ENCODE measurements at regions not wholly inside any gene's neighbourhood (a gene's known extent, or its start where the extent isn't known, plus 50 kb on each side); places are given as distances from the start of the nearest gene placed in this dataset.
"Not testable (repeated sequence)": the region's sequence is repeated elsewhere in the genome, so short reads cannot be mapped to it uniquely, and the experiment has no call there.

DNA sequence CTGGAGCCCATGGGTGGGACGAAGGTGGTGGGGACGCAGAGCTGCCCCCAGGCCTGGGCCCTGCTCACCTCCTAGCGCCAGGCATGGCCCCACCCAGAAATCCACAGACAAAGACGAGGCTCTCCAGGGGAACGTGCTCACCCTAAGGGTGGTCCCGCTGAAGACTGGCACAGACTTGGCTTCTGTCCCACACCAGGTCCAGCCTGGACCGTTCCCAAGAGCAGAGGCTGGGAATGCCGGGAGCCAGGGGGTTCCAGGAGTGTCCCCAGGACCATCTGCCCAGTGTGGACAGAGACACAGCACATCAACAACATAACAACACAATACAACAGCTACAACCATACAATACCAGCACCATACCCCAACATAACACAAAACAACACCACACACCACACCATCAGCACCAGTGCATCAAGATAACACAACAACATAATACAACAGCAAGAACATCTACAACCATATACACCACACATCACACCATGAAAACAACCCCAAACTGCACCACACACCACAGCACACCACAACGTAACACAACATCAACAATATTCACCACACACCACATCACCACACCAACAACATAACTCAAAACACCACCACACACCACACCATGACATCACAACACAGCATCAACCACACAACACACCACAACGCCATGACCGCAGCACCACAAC is 329.6 kb downstream of the ADGRD1 start:
- Histone ChIP-seq H3K9me3 (ENCODE audit: low read length) (no peaks in the 10 kb centered on the region), H3K9ac (ENCODE audit: low read length) (no peak overlapping the region), H3K27ac (ENCODE audit: low read depth, low read length) (no peak overlapping the region), H3K27me3 (ENCODE audit: control insufficient read depth in 1 of 2, insufficient read depth in 2 of 2, low read length in 2 of 2) (peaks cover 0 to 9% of the 10 kb centered on the region in 2 donors), H3K36me3 (ENCODE audit: insufficient read depth, low read length) (no peaks in the 10 kb centered on the region), H3K4me3 (ENCODE audit: low read depth in 1 of 2, low read length in 2 of 2) (no peak overlapping the region), H3K4me1 (ENCODE audit: insufficient read depth, low read length) (no peaks in the 10 kb centered on the region)

DNA sequence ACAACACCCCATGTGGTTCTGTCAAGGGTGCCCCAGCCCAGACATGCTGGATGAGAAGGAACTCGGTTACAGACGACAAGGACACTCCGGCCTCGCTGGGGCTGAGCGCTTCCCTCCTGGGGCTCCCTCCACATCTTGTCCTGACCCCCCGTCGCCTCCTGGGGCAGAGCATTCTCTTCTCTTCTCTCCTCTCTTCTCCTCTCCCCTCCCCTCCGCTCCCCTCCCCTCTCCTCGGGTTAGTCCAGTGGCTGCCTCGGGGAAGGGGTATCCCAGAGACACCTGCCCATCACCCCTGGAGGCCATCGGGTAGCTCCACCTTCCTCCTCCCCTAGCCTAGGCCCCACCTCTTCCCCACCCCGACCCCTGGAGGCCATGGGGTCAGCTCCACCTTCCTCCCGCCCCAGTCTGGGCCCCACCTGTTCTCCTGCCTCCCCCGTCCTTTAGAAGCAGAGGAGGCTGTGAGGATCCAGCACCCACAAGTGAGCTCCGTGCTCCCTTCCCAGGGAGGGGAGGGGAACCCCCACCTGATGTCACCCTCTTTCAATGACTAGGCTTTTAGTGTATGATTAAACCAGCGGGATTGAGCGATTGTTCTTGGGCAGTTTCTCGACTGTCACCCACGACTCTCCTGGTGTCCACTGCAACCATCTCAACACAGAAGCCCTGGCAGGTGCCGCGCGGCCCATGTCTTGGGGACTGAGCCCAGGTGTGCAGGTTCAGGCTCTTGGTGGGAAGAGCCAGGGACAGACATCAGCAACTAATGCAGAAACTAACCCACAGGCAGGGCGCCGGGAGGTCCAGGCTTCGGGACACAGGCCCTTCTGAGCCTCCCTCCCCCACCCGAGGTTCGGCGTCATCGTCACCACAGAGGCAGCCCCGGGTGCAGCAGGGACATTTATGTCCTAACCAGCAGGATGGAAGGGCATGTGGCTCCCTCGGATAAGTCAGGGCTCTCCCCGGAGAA is 330.4 kb downstream of the ADGRD1 start:
- H3K4me3 ChIP-seq (ENCODE audit: low read depth in 1 of 2, low read length in 2 of 2); H3K27ac ChIP-seq (ENCODE audit: low read depth, low read length); H3K27me3 ChIP-seq (ENCODE audit: control insufficient read depth in 1 of 2, insufficient read depth in 2 of 2, low read length in 2 of 2); H3K9ac ChIP-seq (ENCODE audit: low read length); H3K4me1 ChIP-seq (ENCODE audit: insufficient read depth, low read length); H3K36me3 ChIP-seq (ENCODE audit: insufficient read depth, low read length); H3K9me3 ChIP-seq (ENCODE audit: low read length): not testable (repeated sequence)

DNA sequence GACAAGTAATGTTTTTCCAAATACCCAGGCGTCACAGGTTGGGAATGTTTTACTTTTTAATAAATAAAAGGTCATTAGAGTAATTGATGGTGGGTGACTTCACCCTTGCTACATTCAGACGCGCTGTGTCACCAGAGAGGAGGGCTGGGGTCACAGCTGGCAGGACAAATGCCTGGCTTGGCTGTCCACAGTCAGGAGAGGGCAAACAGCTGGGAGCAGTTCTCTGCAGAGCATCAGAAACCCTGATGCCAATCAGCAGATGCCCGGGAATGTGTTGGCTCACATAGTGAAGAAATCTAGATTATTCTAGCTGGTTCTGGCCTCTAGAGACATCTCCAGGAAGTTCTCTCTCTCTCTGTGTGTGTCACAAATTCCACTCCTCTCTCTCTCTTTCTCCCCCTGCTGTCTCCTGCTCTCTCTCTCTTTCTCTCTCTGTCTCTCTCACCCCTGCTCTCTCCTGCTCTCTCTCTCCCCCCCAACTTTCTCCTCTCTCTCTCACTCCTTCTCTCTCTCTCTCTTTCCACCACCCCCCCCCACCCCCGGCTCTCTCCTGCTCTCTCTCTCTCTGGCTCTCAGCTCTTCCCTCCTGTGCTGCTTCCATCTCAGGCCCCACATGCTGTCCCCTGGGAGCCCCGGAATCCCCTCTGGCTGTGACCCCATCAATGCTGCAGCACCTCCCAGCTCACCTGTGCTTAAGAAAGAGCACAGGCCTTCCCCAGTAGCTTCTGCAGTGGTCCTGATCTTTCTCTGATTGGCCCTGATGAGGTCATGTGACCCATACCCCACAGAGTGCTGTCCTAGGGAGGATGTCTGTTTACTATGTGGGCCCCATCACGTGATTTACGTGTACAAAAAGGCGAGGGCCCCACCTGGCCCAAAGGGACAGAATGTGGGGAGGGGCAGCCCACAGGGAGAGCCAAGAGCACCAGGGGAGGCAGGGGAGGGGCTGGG is 331.5 kb downstream of the ADGRD1 start:
- H3K9ac ChIP-seq (ENCODE audit: low read length) = not testable (repeated sequence)

DNA sequence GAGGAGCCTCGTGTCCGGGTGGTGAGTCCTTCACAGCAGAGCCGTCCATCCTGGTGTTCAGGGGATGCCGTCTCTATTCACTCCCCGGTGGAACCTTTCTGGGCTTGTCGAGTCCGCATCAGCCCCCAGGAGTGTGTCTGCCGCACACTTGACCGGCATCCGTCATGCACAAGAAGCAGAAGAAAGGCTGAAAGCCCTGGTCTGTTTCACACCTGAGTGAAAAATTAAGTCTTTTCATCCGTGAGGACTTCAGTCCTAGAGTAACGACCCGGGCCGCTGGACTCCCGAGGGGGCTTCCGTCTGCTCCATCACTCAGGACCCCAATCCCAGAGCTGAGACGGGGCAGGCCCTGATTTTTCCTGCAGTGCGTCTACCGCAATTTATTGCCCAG is 332.2 kb downstream of the ADGRD1 start:
- H3K9me3 ChIP-seq (ENCODE audit: low read length); H3K9ac ChIP-seq (ENCODE audit: low read length); H3K4me1 ChIP-seq (ENCODE audit: insufficient read depth, low read length); H3K27ac ChIP-seq (ENCODE audit: low read depth, low read length); H3K36me3 ChIP-seq (ENCODE audit: insufficient read depth, low read length); H3K27me3 ChIP-seq (ENCODE audit: control insufficient read depth in 1 of 2, insufficient read depth in 2 of 2, low read length in 2 of 2); H3K4me3 ChIP-seq (ENCODE audit: low read depth in 1 of 2, low read length in 2 of 2): not testable (repeated sequence)

More for the DNA sequence above, 331.5 kb downstream of the ADGRD1 start:
- not testable (repeated sequence) for H3K4me1 ChIP-seq (ENCODE audit: insufficient read depth, low read length); H3K4me3 ChIP-seq (ENCODE audit: low read depth in 1 of 2, low read length in 2 of 2); H3K27me3 ChIP-seq (ENCODE audit: control insufficient read depth in 1 of 2, insufficient read depth in 2 of 2, low read length in 2 of 2); H3K36me3 ChIP-seq (ENCODE audit: insufficient read depth, low read length); H3K9me3 ChIP-seq (ENCODE audit: low read length); H3K27ac ChIP-seq (ENCODE audit: low read depth, low read length)

DNA sequence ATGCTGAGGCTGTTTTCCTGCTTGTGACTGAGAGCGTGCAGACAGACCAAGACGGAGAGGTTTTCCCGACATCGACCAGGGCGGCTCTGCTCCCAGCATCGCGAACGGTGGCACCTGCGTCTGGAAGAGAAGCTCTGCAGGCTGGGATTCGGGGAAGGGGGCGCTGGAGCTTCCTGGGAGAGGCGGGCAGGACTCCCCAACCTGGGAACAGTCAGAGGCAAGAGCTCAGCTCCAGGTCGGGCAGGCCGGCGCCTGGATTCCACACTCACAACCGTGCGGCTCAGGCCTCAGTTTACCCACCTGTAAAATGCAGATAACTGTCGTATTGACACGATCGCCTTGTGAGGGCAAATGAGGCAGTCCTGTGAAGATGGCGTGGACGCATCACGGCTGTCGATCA is 332.6 kb downstream of the ADGRD1 start:
- not testable (repeated sequence) for H3K4me1 ChIP-seq (ENCODE audit: insufficient read depth, low read length); H3K9me3 ChIP-seq (ENCODE audit: low read length); H3K4me3 ChIP-seq (ENCODE audit: low read depth in 1 of 2, low read length in 2 of 2)

GRCh38 chr12:131287015-131287937 is 333.6 kb downstream of the ADGRD1 start:
- Histone ChIP-seq H3K27me3 (ENCODE audit: control insufficient read depth in 1 of 2, insufficient read depth in 2 of 2, low read length in 2 of 2) (no peaks in the 10 kb centered on the region), H3K4me3 (ENCODE audit: low read depth in 1 of 2, low read length in 2 of 2) (no peak overlapping the region), H3K4me1 (ENCODE audit: insufficient read depth, low read length) (no peaks in the 10 kb centered on the region), H3K9ac (ENCODE audit: low read length) (no peak overlapping the region), H3K36me3 (ENCODE audit: insufficient read depth, low read length) (no peaks in the 10 kb centered on the region), H3K27ac (ENCODE audit: low read depth, low read length) (no peak overlapping the region), H3K9me3 (ENCODE audit: low read length) (no peaks in the 10 kb centered on the region)

More for the DNA sequence above, 332.6 kb downstream of the ADGRD1 start:
- not testable (repeated sequence) for H3K27ac ChIP-seq (ENCODE audit: low read depth, low read length); H3K9ac ChIP-seq (ENCODE audit: low read length); H3K36me3 ChIP-seq (ENCODE audit: insufficient read depth, low read length); H3K27me3 ChIP-seq (ENCODE audit: control insufficient read depth in 1 of 2, insufficient read depth in 2 of 2, low read length in 2 of 2)

DNA sequence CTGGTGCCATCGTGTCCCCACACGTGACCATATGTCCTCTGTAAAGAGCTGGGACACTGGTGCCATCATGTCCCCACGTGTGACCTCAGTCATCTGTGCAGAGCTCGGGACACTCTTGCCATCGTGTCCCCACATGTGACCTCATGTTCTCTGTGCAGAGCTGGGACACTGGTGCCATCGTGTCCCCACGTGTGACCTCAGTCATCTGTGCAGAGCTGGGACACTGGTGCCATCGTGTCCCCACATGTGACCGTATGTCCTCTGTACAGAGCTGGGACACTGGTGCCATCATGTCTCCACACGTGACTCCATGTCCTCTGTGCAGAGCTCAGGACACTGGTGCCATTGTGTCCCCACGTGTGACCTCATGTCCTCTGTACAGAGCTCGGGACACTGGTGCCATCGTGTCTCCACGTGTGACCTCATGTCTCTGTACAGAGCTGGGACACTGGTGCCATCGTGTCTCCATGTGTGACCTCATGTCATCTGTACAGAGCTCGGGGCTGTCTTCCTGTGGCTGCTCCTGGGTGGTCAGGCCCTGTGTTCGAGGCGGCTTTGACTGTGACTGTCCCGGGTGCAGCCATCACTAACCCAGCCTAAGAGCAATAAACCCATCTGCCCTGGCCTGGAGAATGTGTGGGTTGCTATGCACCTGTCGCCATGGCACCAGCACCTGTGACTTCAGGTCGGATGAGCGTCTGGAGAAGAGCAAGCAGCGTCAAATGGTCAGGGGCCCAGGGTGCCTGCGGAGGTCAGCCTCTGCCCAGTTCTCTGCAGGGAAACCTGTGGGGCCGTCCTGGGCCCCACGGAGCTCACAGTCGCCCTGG is 334.4 kb downstream of the ADGRD1 start:
- Histone ChIP-seq H3K9me3 (ENCODE audit: low read length) (no peaks in the 10 kb centered on the region), H3K9ac (ENCODE audit: low read length) (no peak overlapping the region), H3K27ac (ENCODE audit: low read depth, low read length) (no peak overlapping the region), H3K36me3 (ENCODE audit: insufficient read depth, low read length) (no peaks in the 10 kb centered on the region), H3K4me1 (ENCODE audit: insufficient read depth, low read length) (no peaks in the 10 kb centered on the region), H3K27me3 (ENCODE audit: control insufficient read depth in 1 of 2, insufficient read depth in 2 of 2, low read length in 2 of 2) (no peaks in the 10 kb centered on the region), H3K4me3 (ENCODE audit: low read depth in 1 of 2, low read length in 2 of 2) (no peak overlapping the region)

DNA sequence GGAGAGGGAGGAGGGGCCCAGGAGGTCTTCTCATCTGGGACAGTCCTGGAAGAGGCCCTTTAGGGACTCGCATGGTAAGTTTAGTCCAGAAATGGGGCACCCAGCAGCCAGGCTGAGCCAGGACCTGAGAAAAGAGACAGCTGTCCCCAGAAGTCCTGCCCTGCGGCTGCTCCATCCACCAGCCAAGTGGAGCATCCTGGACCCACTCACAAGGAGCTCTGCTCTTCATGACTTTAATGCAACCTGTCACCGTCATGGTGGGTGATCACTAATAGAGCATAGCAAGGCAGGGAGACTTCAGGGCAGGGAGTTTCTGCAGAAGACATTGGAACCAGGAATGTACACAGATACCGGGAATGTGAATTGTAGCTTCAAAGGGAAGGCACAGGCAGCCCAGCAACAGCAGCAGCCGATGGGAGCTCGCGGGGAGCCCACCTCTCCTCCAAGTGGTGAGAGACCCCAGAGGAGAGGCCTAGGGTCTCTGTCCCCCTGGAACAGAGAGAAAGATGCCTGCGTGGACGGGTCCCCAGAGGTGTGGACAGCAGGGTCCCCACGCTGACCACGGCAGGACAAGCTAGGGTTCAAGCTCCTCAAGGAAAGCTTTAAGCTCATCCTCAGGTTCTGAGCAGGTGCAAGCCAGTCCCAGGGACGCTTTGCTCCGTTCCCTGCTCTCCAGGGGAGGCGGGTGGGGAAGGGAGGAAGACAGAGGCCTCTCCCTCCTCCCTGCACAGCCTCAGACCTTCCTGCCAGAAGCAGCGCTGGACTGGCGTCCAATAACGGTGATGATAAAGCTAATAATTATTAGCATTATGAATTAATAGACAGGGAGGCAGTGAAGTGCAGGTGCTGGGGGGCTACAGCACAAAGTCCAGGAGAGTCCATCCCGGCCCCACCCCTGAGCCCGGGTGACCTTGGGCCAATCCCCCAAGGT is 335.3 kb downstream of the ADGRD1 start:
- not testable (repeated sequence) for H3K27me3 ChIP-seq (ENCODE audit: control insufficient read depth in 1 of 2, insufficient read depth in 2 of 2, low read length in 2 of 2); H3K27ac ChIP-seq (ENCODE audit: low read depth, low read length); H3K9me3 ChIP-seq (ENCODE audit: low read length); H3K4me1 ChIP-seq (ENCODE audit: insufficient read depth, low read length); H3K36me3 ChIP-seq (ENCODE audit: insufficient read depth, low read length); H3K9ac ChIP-seq (ENCODE audit: low read length); H3K4me3 ChIP-seq (ENCODE audit: low read depth in 1 of 2, low read length in 2 of 2)

DNA sequence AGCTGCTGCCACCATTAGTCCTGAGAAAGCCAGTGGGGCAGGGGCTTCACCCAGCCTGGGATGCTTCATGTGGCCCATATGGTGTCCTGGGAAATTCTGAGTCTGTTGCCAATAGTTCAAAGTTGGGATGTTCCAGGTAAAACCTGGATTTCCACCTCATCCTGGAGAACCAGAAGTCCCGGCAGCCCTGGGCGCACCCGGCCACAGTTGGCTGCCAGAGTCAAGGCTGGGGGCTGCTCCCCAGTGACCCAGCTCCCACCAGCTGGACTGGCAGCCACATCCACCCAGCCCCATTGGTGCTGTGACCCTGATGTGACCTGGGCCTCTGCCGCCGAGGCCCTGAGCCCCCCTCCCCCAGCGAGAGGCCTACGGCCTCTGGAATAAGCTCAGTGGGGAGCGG is 336.1 kb downstream of the ADGRD1 start:
- H3K27ac ChIP-seq (ENCODE audit: low read depth, low read length); H3K27me3 ChIP-seq (ENCODE audit: control insufficient read depth in 1 of 2, insufficient read depth in 2 of 2, low read length in 2 of 2); H3K9ac ChIP-seq (ENCODE audit: low read length); H3K4me3 ChIP-seq (ENCODE audit: low read depth in 1 of 2, low read length in 2 of 2); H3K36me3 ChIP-seq (ENCODE audit: insufficient read depth, low read length); H3K9me3 ChIP-seq (ENCODE audit: low read length); H3K4me1 ChIP-seq (ENCODE audit: insufficient read depth, low read length): not testable (repeated sequence)

Data from muscle layer of colon (tissue), 2 donors.